Kidney (tissue), 13 donors: ENCODE measurements at regions not wholly inside any gene's neighbourhood (a gene's known extent, or its start where the extent isn't known, plus 50 kb on each side); places are given as distances from the start of the nearest gene placed in this dataset.

ENCODE experiments used
- DNase-seq, 5 donors: peaks; one replicate each; pipeline ENCODE4 v3.0.0-alpha.2; 2013 to 2020
- FAIRE-seq: peaks from 2 replicates; lab custom pipeline; 2012; peaks lifted over from hg19 to GRCh38; lab: Jason Lieb, UNC
- H3K27ac ChIP-seq, 2 donors: one replicate each; pipeline ENCODE4 v1.7.0; 2013; ENCODE audit warnings: low read depth in 2 of 2, low read length in 2 of 2, inconsistent platforms in 1 of 2
- H3K27me3 ChIP-seq: one replicate; pipeline ENCODE4 v1.7.1; 2013; ENCODE audit warnings: low read length, inconsistent platforms; ENCODE audit not compliant: control insufficient read depth, insufficient read depth
- H3K36me3 ChIP-seq, 3 donors: one replicate each; pipeline versions ENCODE4 v1.7.0 to v1.7.1; 2013; ENCODE audit warnings: low read length in 3 of 3, control low read depth in 1 of 3, inconsistent platforms in 1 of 3; ENCODE audit not compliant: insufficient read depth in 3 of 3, control insufficient read depth in 2 of 3
- H3K4me1 ChIP-seq, 3 donors: one replicate each; pipeline versions ENCODE4 v1.7.0 to v1.7.1; 2013; ENCODE audit warnings: low read length in 3 of 3, inconsistent platforms in 1 of 3, low read depth in 1 of 3; ENCODE audit not compliant: control insufficient read depth in 2 of 3, insufficient read depth in 2 of 3
- H3K4me3 ChIP-seq, 3 donors: one replicate each; pipeline versions ENCODE4 v1.7.0 to v1.8.1; 2013; ENCODE audit warnings: low read length in 3 of 3, control low read depth in 1 of 3, inconsistent platforms in 1 of 3
- H3K9ac ChIP-seq, 3 donors: one replicate each; pipeline versions ENCODE4 v1.7.0 to v1.7.1; 2013; ENCODE audit warnings: low read length in 3 of 3, control low read depth in 1 of 3, inconsistent platforms in 1 of 3
- H3K9me3 ChIP-seq, 3 donors: one replicate each; pipeline versions ENCODE4 v1.7.0 to v1.7.1; 2013; ENCODE audit warnings: low read length in 3 of 3, control low read depth in 1 of 3, inconsistent platforms in 1 of 3; ENCODE audit not compliant: control insufficient read depth in 2 of 3, insufficient read depth in 1 of 3
- intact Hi-C: fragments of 100-400 bp; cut with DNase I; formaldehyde crosslinking; loops from one replicate; pipeline ENCODE4 v1.11.1; 2022
- TF ChIP-seq, protein P1 (sequence below): IDR thresholded peaks from 3 replicates; pipeline ENCODE4 v1.5.1; 2012; ENCODE audit warnings: mild to moderate bottlenecking, moderate library complexity, borderline replicate concordance; ENCODE audit not compliant: insufficient read depth; ENCODE audit errors: extremely low read depth
- donor health status: control.
- donor health status: control.
- donor health status: control.
- donor health status: control.
- donor health status: control.
- donor health status: DM: yes; HTN: yes; CAD: no.
- donor health status: Normal renal cell carcinoma (clear cell type).

DNA sequence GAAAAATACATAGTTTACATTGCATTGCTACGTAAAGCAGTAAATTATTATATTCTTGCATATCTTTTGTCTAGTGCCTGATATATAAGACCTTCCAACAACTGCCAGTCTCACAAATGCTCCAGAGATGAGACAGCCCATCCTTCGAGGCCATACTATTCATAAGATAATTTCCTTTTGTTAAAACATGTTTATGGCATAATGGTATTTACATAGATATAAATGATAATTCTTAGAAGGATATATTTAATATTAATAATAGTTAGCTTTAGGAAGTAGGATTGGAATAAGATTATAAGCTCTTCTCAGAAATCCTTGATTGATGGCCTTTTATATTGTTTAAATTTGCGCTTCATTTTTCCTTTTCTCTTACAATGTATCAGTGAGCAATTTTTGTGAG is 1410.1 kb upstream of the MIR17HG start:
- DNase-seq = no peak
- no peak for FAIRE-seq
- Histone ChIP-seq H3K27me3 (no peaks in the 10 kb centered on the region), H3K36me3 (no peaks in the 10 kb centered on the region), H3K27ac (no peak overlapping the region), H3K4me1 (no peaks in the 10 kb centered on the region), H3K9ac (no peak overlapping the region), H3K9me3 (no peaks in the 10 kb centered on the region), H3K4me3 (no peak overlapping the region)
- intact Hi-C loops = no loop called here
- TF ChIP-seq, protein P1, sequence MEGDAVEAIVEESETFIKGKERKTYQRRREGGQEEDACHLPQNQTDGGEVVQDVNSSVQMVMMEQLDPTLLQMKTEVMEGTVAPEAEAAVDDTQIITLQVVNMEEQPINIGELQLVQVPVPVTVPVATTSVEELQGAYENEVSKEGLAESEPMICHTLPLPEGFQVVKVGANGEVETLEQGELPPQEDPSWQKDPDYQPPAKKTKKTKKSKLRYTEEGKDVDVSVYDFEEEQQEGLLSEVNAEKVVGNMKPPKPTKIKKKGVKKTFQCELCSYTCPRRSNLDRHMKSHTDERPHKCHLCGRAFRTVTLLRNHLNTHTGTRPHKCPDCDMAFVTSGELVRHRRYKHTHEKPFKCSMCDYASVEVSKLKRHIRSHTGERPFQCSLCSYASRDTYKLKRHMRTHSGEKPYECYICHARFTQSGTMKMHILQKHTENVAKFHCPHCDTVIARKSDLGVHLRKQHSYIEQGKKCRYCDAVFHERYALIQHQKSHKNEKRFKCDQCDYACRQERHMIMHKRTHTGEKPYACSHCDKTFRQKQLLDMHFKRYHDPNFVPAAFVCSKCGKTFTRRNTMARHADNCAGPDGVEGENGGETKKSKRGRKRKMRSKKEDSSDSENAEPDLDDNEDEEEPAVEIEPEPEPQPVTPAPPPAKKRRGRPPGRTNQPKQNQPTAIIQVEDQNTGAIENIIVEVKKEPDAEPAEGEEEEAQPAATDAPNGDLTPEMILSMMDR = no peak

DNA sequence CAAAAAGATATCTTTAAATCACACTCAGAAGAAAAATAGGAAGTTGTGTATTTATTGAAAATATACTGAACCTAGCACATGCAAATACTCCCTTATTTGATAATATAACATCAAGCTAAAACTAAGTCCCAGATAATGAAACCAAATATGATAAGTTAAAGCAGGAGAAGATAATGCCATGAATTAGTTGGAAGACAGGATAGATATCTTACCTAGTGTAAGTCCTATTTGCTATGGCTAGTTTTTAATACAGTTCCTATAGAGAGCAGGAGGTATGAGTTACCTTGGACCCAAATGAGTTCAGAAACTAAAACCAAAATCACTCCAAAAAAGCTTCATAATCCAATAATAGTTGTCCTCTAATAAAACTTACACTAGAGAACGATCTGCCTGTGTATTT is 1407.1 kb upstream of the MIR17HG start:
- intact Hi-C loops = no loop called here
- TF ChIP-seq, protein P1 = no peak
- H3K9me3 ChIP-seq = no peaks in the 10 kb centered on the region
- DNase-seq (no peak), FAIRE-seq (no peak)
- H3K4me3 ChIP-seq = no peak overlapping the region
- H3K9ac ChIP-seq = no peak overlapping the region
- H3K27me3 ChIP-seq = no peaks in the 10 kb centered on the region
- H3K36me3 ChIP-seq = no peaks in the 10 kb centered on the region
- no peaks in the 10 kb centered on the region for H3K4me1 ChIP-seq
- H3K27ac ChIP-seq = no peak overlapping the region

DNA sequence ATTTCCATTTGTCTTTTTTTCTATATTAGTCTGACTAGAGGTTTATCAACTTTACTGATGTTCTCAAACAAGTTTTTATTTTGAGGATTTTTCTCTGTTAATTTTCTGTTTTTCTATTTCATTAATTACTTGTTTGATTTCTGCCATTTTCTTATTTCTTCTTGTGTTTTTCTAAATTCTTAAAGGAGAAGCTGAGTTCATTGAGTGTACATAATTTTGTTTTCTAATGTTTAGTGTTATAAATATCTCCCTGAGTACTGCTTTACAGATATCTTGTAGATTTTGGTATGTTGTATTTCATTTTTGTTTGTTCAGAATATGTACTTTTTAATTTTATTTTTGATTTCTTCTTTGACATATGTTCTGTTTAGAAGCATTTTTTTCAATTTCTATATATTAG is 1404.3 kb upstream of the MIR17HG start:
- Histone ChIP-seq H3K4me3 (no peak overlapping the region), H3K36me3 (no peaks in the 10 kb centered on the region), H3K27me3 (no peaks in the 10 kb centered on the region), H3K9ac (no peak overlapping the region), H3K9me3 (no peaks in the 10 kb centered on the region), H3K27ac (no peak overlapping the region), H3K4me1 (no peaks in the 10 kb centered on the region)
- no peak for DNase-seq
- TF ChIP-seq, protein P1 = no peak
- intact Hi-C loops = no loop called here
- peak; percentile 37 for FAIRE-seq

DNA sequence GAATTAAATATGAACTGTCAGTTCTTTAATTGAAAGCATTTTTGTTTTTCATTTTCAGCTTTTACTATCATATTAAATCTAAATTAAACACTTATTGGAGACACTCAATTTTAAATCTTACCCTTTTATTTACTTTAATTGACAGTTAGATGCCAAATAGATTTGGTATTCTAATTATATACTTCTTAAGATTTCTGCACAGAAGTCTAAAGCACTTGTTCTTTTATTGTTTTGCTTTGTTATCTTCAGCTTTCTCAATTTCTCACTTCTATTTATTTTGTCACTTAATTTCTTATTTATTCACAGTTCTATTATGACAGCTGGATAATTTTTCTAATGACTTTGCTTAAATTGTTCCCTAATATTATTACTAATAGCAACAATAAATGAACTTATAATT is 1397.3 kb upstream of the MIR17HG start:
- Histone ChIP-seq H3K27me3 (no peaks in the 10 kb centered on the region), H3K36me3 (no peaks in the 10 kb centered on the region), H3K4me3 (no peak overlapping the region), H3K9ac (no peak overlapping the region), H3K27ac (no peak overlapping the region), H3K4me1 (no peaks in the 10 kb centered on the region), H3K9me3 (no peaks in the 10 kb centered on the region)
- TF ChIP-seq, protein P1 = no peak
- no peak for DNase-seq
- FAIRE-seq = no peak
- intact Hi-C loops = no loop called here
